Testis (tissue), 2 donors: ENCODE measurements at regions not wholly inside any gene's neighbourhood (a gene's known extent, or its start where the extent isn't known, plus 50 kb on each side); places are given as distances from the start of the nearest gene placed in this dataset.

Experiments used
- DNase-seq: peaks from one replicate; pipeline ENCODE4 v3.0.0-alpha.2; 2019
- H3K27ac ChIP-seq, 2 donors: fragments of 200-600 bp; sonication (generic); one replicate each; pipeline ENCODE4 v1.5.1; 2019
- H3K27me3 ChIP-seq: fragments of 200-600 bp; sonication (generic); one replicate; pipeline ENCODE4 v1.5.1; 2019
- H3K36me3 ChIP-seq: fragments of 200-600 bp; sonication (generic); one replicate; pipeline ENCODE4 v1.5.1; 2017; ENCODE audit warnings: low read depth; ENCODE audit errors: missing control alignments
- H3K4me1 ChIP-seq: fragments of 200-600 bp; sonication (generic); one replicate; pipeline ENCODE4 v1.5.1; 2019
- H3K4me3 ChIP-seq, 2 donors: fragments of 200-600 bp; sonication (generic); one replicate each; pipeline ENCODE4 v1.5.1; 2017 to 2019
- H3K9me3 ChIP-seq: fragments of 200-600 bp; sonication (generic); one replicate; pipeline ENCODE4 v1.5.1; 2017
- POLR2A ChIP-seq: fragments of 450-650 bp; IDR thresholded peaks from one replicate; pipeline ENCODE4 v1.6.1; 2017; ENCODE audit warnings: antibody characterized with exemption, mild to moderate bottlenecking, moderate library complexity
- WGBS, 2 donors: methylation state at CpG; one replicate each; pipeline ENCODE4 v1.1.5; 2018; 5-methylcytosine and 5-hydroxymethylcytosine counted together
- intact Hi-C: fragments of 100-400 bp; cut with DNase I; formaldehyde crosslinking; loops from one replicate; pipeline ENCODE4 v1.15.1; 2023; ENCODE audit warnings: low total_unique reads
- TF ChIP-seq, protein P1 (sequence below), 3 experiments: fragments of 450-650 bp in 2 of 3; fragments of 200-600 bp in 1 of 3; sonication (generic) in 1 of 3; IDR thresholded peaks; one replicate each; pipeline ENCODE4 v1.5.1; 2016 to 2019; ENCODE audit warnings: antibody characterized with exemption in 3 of 3, mild to moderate bottlenecking in 2 of 3, moderate library complexity in 1 of 3

DNA sequence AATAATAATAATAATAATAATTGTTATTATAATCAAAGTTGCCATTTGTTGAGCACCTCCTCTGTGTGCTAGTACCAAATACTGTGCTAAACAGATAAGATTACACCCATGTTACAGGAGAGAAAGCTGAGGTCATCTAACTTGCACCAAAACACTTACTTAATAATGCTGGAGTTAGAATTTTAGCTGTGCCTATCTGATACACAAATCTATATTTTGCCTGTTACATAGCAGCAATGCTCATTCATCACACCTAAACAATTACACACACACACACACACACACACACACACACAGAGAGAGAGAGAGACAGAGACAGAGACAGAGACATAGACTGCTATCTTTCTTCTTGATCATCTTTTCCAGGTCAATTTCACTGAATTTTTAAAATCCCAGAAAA, 170.9 kb upstream of the KLF3 start:
- TF ChIP-seq, protein P1, sequence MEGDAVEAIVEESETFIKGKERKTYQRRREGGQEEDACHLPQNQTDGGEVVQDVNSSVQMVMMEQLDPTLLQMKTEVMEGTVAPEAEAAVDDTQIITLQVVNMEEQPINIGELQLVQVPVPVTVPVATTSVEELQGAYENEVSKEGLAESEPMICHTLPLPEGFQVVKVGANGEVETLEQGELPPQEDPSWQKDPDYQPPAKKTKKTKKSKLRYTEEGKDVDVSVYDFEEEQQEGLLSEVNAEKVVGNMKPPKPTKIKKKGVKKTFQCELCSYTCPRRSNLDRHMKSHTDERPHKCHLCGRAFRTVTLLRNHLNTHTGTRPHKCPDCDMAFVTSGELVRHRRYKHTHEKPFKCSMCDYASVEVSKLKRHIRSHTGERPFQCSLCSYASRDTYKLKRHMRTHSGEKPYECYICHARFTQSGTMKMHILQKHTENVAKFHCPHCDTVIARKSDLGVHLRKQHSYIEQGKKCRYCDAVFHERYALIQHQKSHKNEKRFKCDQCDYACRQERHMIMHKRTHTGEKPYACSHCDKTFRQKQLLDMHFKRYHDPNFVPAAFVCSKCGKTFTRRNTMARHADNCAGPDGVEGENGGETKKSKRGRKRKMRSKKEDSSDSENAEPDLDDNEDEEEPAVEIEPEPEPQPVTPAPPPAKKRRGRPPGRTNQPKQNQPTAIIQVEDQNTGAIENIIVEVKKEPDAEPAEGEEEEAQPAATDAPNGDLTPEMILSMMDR (IDR thresholded peaks at IDR 0.05): no peak
- no peak for TF ChIP-seq POLR2A

DNA sequence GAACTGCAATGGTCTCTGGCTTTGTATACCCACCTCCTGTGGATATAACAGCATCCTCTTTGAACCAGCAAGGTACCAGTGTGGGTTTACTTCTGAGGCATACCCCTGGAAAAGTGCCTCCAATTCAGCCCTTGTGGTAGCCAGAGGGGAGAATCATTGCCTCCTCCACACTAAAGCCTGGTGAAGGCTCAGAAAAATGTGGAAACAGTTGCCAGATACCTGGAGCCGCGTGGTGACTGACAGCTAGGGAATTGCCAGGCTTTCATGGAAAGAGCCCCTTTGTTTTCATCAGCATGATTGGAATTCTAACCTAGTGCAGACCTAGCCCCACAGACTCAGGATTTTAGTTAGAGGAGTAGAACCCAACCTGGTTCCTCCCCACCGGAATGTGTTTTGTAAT, 168.6 kb upstream of the KLF3 start:
- Histone ChIP-seq H3K27me3 (no peaks in the 10 kb centered on the region), H3K4me3 (no peak overlapping the region), H3K27ac (no peak overlapping the region), H3K9me3 (no peaks in the 10 kb centered on the region), H3K4me1 (no peaks in the 10 kb centered on the region), H3K36me3 (no peaks in the 10 kb centered on the region)
- 79 to 85% methylated on average over 3 of the region's 3 CpGs for WGBS, 2 donors
- TF ChIP-seq, protein P1 (IDR thresholded peaks at IDR 0.05): no peak
- TF ChIP-seq POLR2A: no peak
- no peak for DNase-seq
- intact Hi-C loops: no loop called here

More for the DNA sequence above, 170.9 kb upstream of the KLF3 start:
- Histone ChIP-seq H3K27ac (no peak overlapping the region), H3K36me3 (no peaks in the 10 kb centered on the region), H3K27me3 (no peaks in the 10 kb centered on the region), H3K9me3 (no peaks in the 10 kb centered on the region), H3K4me3 (no peak overlapping the region), H3K4me1 (no peaks in the 10 kb centered on the region)
- no peak for DNase-seq
- intact Hi-C loops: no loop called here

DNA sequence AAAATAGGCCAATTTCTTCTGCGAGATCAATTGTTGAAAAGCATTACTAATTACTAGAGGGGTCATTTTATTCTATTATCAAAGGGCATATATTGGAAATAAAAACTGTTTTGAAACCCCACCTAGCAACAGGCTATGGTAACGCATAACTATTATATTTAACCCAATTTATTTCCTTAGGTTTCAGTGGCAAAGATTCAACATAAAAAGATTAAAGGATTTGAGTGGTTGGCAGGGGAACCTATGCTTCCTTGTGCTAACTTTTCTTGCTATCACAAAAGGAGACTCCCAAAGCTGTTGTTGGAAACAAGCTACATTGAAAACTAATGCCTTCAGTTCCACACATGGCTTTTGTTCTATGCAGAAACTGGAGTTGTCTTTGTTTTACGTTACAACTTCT, 166.9 kb upstream of the KLF3 start:
- Histone ChIP-seq H3K27ac (no peak overlapping the region), H3K4me1 (no peaks in the 10 kb centered on the region), H3K36me3 (no peaks in the 10 kb centered on the region), H3K9me3 (no peaks in the 10 kb centered on the region), H3K4me3 (no peak overlapping the region), H3K27me3 (no peaks in the 10 kb centered on the region)
- no peak for DNase-seq
- no peak for TF ChIP-seq POLR2A
- TF ChIP-seq, protein P1 (IDR thresholded peaks at IDR 0.05): no peak
- intact Hi-C loops: no loop called here
- WGBS, 2 donors: 87 to 88% methylated on average over 3 of the region's 3 CpGs

DNA sequence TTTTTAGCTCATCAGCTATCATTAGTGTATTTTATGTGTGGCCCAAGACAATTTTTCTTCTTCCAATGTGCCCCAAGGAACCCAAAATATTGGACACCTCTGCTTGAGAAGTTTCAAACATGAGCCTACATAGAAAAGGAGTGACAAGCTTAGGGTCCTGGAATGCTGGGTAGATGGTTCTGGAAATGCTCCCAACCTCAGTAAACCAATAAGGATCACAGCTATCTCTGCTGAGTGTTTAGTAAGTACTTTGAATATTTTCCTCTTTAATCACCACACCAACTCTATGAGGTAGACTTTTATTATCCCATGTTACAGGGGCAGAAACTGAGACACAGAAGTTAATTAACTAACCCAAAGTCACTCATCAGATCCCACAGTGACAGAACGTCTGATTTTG, 164.9 kb upstream of the KLF3 start:
- TF ChIP-seq, protein P1 (IDR thresholded peaks at IDR 0.05): no peak
- TF ChIP-seq POLR2A: no peak
- DNase-seq: no peak
- WGBS, 2 donors: 77 to 92% methylated on average over 1 of the region's 1 CpG
- no peaks in the 10 kb centered on the region for H3K27me3 ChIP-seq
- no peak overlapping the region for H3K27ac ChIP-seq
- H3K4me1 ChIP-seq: no peaks in the 10 kb centered on the region
- H3K36me3 ChIP-seq: no peaks in the 10 kb centered on the region
- intact Hi-C loops: no loop called here
- H3K4me3 ChIP-seq: no peak overlapping the region
- H3K9me3 ChIP-seq: no peaks in the 10 kb centered on the region

DNA sequence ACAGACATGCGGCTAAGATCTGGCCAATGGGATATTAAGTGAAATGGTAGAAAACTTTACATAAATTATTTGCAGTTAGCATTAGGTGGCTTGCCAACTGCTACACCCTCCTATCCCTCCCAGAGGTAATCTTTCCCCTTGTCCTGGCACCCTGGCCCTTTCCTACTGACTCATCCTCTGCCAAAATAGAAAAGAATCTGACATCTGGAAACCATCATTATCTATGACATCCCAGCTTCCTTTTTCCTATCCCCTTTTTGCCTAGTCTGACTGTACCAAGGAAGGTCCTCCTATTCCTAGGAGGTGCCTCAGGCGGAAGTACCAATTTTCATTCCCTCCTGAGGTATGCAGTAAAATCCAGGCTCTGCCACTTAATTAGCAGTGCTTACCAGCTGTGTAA, 163.6 kb upstream of the KLF3 start:
- no peak overlapping the region for H3K27ac ChIP-seq
- H3K9me3 ChIP-seq: no peaks in the 10 kb centered on the region
- no peak for DNase-seq
- no peaks in the 10 kb centered on the region for H3K4me1 ChIP-seq
- no peaks in the 10 kb centered on the region for H3K27me3 ChIP-seq
- H3K36me3 ChIP-seq: no peaks in the 10 kb centered on the region
- no peak overlapping the region for H3K4me3 ChIP-seq
- intact Hi-C loops: no loop called here
- TF ChIP-seq, protein P1 (IDR thresholded peaks at IDR 0.05): no peak
- no peak for TF ChIP-seq POLR2A
- 88 to 89% methylated on average over 2 of the region's 2 CpGs for WGBS, 2 donors
